ENCODE measurements at regions not wholly inside any gene's neighbourhood (a gene's known extent, or its start where the extent isn't known, plus 50 kb on each side); places are given as distances from the start of the nearest gene placed in this dataset.
"Not testable (repeated sequence)": the region's sequence is repeated elsewhere in the genome, so short reads cannot be mapped to it uniquely, and the experiment has no call there.

- H3K27me3 Mint-ChIP-seq (ENCODE audit: insufficient read depth, unreplicated experiment); H3K36me3 ChIP-seq (ENCODE audit: control insufficient read depth, insufficient read depth, low read length); H3K4me1 Mint-ChIP-seq (ENCODE audit: low read depth, unreplicated experiment); H3K27me3 ChIP-seq (replicated peaks; ENCODE audit: control insufficient read depth, insufficient read depth, low read length); H3K36me3 Mint-ChIP-seq (ENCODE audit: insufficient read depth, unreplicated experiment); intact Hi-C loops (cut with micrococcal nuclease; ENCODE audit: unreplicated experiment); H3K4me1 ChIP-seq; H3K4me3 Mint-ChIP-seq (ENCODE audit: unreplicated experiment); H3K27ac Mint-ChIP-seq (ENCODE audit: unreplicated experiment); H3K9me3 Mint-ChIP-seq (ENCODE audit: unreplicated experiment); H3K9me3 ChIP-seq; H3K4me3 ChIP-seq (ENCODE audit: low read depth, low read length); POLR2A ChIA-PET; DNase-seq; BruUV-seq (replicated peaks); CTCF ChIA-PET: not testable (repeated sequence)
Measured at GRCh38 chr15:84398087-84398486, 162.5 kb downstream of the GOLGA6L4 start.

GRCh38 chr15:84398763-84399701 is 163.5 kb downstream of the GOLGA6L4 start:
- TF ChIP-seq CTCF (IDR thresholded peaks at IDR 0.05; ENCODE audit: insufficient read depth in 1 of 2, low read depth in 1 of 2, low read length in 1 of 2, severe bottlenecking in 1 of 2, unreplicated experiment in 1 of 2), result no peak
- Histone ChIP-seq H3K9me3 (no peaks in the 10 kb centered on the region), H3K36me3 (ENCODE audit: control insufficient read depth, insufficient read depth, low read length) (no peaks in the 10 kb centered on the region), H3K4me3 (ENCODE audit: low read depth, low read length) (no peak overlapping the region), H3K27me3 (replicated peaks; ENCODE audit: control insufficient read depth, insufficient read depth, low read length) (no peaks in the 10 kb centered on the region), H3K4me1 (no peaks in the 10 kb centered on the region)
- no peak for DNase-seq
- Mint-ChIP-seq H3K27me3 (ENCODE audit: insufficient read depth, unreplicated experiment) (peaks cover under 1% of the 10 kb centered on the region), H3K9me3 (ENCODE audit: unreplicated experiment) (no peaks in the 10 kb centered on the region), H3K27ac (ENCODE audit: unreplicated experiment) (no peak overlapping the region), H3K4me1 (ENCODE audit: low read depth, unreplicated experiment) (no peaks in the 10 kb centered on the region), H3K36me3 (ENCODE audit: insufficient read depth, unreplicated experiment) (no peaks in the 10 kb centered on the region), H3K4me3 (ENCODE audit: unreplicated experiment) (no peak overlapping the region)
- POLR2A ChIA-PET, result no interaction called here
- no TSS peak for BruUV-seq (replicated peaks)
- intact Hi-C loops (cut with micrococcal nuclease; ENCODE audit: unreplicated experiment), result no loop called here
- CTCF ChIA-PET, result no interaction called here

- Mint-ChIP-seq H3K9me3 (ENCODE audit: unreplicated experiment) (no peaks in the 10 kb centered on the region), H3K36me3 (ENCODE audit: insufficient read depth, unreplicated experiment) (no peaks in the 10 kb centered on the region), H3K27ac (ENCODE audit: unreplicated experiment) (no peak overlapping the region), H3K4me3 (ENCODE audit: unreplicated experiment) (no peak overlapping the region), H3K4me1 (ENCODE audit: low read depth, unreplicated experiment) (no peaks in the 10 kb centered on the region), H3K27me3 (ENCODE audit: insufficient read depth, unreplicated experiment) (no peaks in the 10 kb centered on the region)
- Histone ChIP-seq H3K9me3 (no peaks in the 10 kb centered on the region), H3K4me1 (no peaks in the 10 kb centered on the region), H3K4me3 (ENCODE audit: low read depth, low read length) (no peak overlapping the region), H3K27me3 (replicated peaks; ENCODE audit: control insufficient read depth, insufficient read depth, low read length) (no peaks in the 10 kb centered on the region), H3K36me3 (ENCODE audit: control insufficient read depth, insufficient read depth, low read length) (no peaks in the 10 kb centered on the region)
- no TSS peak for BruUV-seq (replicated peaks)
- TF ChIP-seq CTCF (IDR thresholded peaks at IDR 0.05; ENCODE audit: insufficient read depth in 1 of 2, low read depth in 1 of 2, low read length in 1 of 2, severe bottlenecking in 1 of 2, unreplicated experiment in 1 of 2), result no peak
- intact Hi-C loops (cut with micrococcal nuclease; ENCODE audit: unreplicated experiment), result no loop called here
- ChIA-PET POLR2A (no interaction called here), CTCF (interaction anchor here (0.6 kb wide), 1 partner anchor 563 kb away, joined by 3 read pairs; no protein-coding TSS in a partner anchor)
- no peak for DNase-seq
Measured at GRCh38 chr15:84400017-84400740, 164.6 kb downstream of the GOLGA6L4 start.
